ENCODE measurements at regions not wholly inside any gene's neighbourhood (a gene's known extent, or its start where the extent isn't known, plus 50 kb on each side); places are given as distances from the start of the nearest gene placed in this dataset.

- no peak for TF ChIP-seq CTCF (IDR thresholded peaks at IDR 0.05)
- TF ChIP-seq POLR2AphosphoS5 (IDR thresholded peaks at IDR 0.05; ENCODE audit: low read depth, low read length), result no peak
- TF ChIP-seq REST (IDR thresholded peaks at IDR 0.05; ENCODE audit: insufficient read depth in 1 of 2, low read depth in 2 of 2, low read length in 1 of 2), result no peak
These were observed 274.6 kb downstream of the BUD13 start for GRCh38 chr11:116498161-116498560.
